Esophagus (tissue), 2 donors: ENCODE measurements at regions not wholly inside any gene's neighbourhood (a gene's known extent, or its start where the extent isn't known, plus 50 kb on each side); places are given as distances from the start of the nearest gene placed in this dataset.

Experiments used
- H3K27ac ChIP-seq, 2 donors: one replicate each; pipeline ENCODE4 v1.5.1; 2013; ENCODE audit warnings: low read depth in 2 of 2, mild to moderate bottlenecking in 2 of 2, inconsistent platforms in 1 of 2, low read length in 1 of 2, moderate library complexity in 1 of 2
- H3K27me3 ChIP-seq, 2 donors: one replicate each; pipeline ENCODE4 v1.6.1; 2013; ENCODE audit warnings: low read length in 2 of 2, control low read depth in 1 of 2, mild to moderate bottlenecking in 1 of 2; ENCODE audit not compliant: insufficient read depth in 2 of 2, control insufficient read depth in 1 of 2
- H3K36me3 ChIP-seq, 2 donors: one replicate each; pipeline ENCODE4 v1.6.1; 2013; ENCODE audit warnings: low read length in 1 of 2; ENCODE audit not compliant: control insufficient read depth in 2 of 2, insufficient read depth in 2 of 2
- H3K4me1 ChIP-seq, 2 donors: one replicate each; pipeline ENCODE4 v1.6.1; 2013; ENCODE audit warnings: low read length in 1 of 2; ENCODE audit not compliant: control insufficient read depth in 2 of 2, insufficient read depth in 2 of 2
- H3K4me3 ChIP-seq, 2 donors: one replicate each; pipeline ENCODE4 v1.5.1; 2013; ENCODE audit warnings: low read length in 2 of 2, mild to moderate bottlenecking in 2 of 2, low read depth in 1 of 2, moderate library complexity in 1 of 2
- H3K9me3 ChIP-seq, 2 donors: one replicate each; pipeline ENCODE4 v1.6.1; 2013; ENCODE audit warnings: mild to moderate bottlenecking in 2 of 2, low read depth in 1 of 2, low read length in 1 of 2, moderate library complexity in 1 of 2; ENCODE audit not compliant: control insufficient read depth in 2 of 2, insufficient read depth in 1 of 2
- WGBS, 2 donors: extraction: QIAGEN DNeasy Blood & Tissue Kit; methylation state at CpG; one replicate each; pipeline ENCODE4 v1.1.7; 2013; 5-methylcytosine and 5-hydroxymethylcytosine counted together
- donor health status: healthy with polysubstance abuse.
- donor health status: Bipolar disorder and iron deficiency.

GRCh38 chr4:152132776-152133175 lies 372.0 kb upstream of the GATB start:
- H3K4me1 ChIP-seq: no peaks in the 10 kb centered on the region
- H3K4me3 ChIP-seq: no peak overlapping the region
- no peaks in the 10 kb centered on the region for H3K9me3 ChIP-seq
- H3K27me3 ChIP-seq: peaks cover 0 to 3% of the 10 kb centered on the region in 2 donors
- H3K27ac ChIP-seq: no peak overlapping the region
- no peaks in the 10 kb centered on the region for H3K36me3 ChIP-seq

DNA sequence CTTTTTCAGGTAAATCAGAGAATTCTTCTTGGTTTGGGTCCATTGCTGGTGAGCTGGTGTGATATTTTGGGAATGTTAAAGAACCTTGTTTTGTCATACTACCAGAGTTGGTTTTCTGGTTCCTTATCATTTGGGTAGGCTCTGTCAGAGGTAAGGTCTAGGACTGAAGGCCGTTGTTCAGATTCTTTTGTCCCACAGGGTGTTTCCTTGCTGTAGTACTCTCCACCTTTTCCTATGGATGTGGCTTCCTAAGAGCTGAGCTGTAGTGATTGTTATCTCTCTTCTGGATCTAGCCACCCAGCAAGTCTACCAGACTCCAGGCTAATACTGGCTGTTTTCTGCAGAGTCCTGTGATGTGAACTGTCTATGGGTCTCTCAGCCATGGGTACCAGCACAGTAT lies 367.5 kb upstream of the GATB start:
- no peak overlapping the region for H3K4me3 ChIP-seq
- H3K27ac ChIP-seq: no peak overlapping the region
- no peaks in the 10 kb centered on the region for H3K9me3 ChIP-seq
- H3K36me3 ChIP-seq: no peaks in the 10 kb centered on the region
- H3K4me1 ChIP-seq: no peaks in the 10 kb centered on the region
- H3K27me3 ChIP-seq: no peaks in the 10 kb centered on the region
- 86 to 91% methylated on average over 1 of the region's 1 CpG for WGBS, 2 donors

DNA sequence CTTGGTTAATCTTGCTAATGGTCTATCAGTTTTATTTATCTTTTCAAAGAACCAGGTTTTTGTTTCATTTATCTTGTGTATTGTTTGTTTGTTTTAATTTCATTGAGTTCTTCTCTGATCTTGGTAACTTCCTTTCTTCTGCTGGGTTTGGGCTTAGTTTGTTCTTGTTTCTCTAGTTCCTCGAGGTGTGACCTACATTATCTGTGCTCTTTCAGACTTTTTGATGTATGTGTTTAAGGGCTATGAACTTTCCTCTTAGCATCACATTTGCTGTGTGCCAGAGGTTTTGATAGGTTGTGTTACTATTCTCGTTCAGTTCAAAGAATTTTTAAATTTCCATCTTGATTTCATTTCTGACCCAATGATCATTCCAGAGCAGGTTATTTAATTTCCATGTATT lies 365.4 kb upstream of the GATB start:
- WGBS, 2 donors: 50 to 55% methylated on average over 2 of the region's 2 CpGs

DNA sequence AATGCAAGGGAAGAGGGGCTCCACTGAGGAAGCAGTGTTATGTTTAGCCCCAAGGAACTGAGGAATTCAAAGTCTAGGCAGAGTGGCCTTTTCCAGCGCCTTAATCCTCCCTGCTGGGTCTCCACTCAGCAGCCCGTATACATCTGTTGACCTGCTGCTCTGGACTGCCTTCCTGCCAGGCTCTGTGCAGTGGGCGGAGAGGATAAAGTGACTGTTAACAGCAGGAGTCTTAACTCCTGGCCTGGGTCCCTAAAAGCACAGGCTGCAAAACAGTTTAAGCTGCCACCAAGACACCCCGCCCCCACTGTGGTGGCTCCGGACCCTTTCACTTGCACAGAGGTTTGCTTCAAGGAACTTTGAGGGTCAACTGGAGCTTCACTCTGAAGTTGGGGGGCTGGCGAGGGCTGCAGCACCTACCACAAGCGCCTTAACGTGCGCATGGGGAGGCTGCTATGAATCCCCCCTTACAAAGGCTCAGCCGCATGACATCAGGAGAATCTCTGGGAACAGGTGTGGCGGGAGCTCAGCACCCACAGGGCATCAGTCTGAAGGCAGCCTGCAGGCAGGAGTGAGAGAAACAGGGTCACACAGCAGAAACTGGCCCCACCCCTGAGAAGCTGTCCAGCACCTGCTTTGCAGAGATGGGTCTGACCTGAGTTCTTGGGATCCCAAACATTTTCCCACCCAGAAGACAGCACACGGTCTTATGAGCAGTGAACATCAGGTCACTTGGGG lies 358.2 kb upstream of the GATB start:
- no peak overlapping the region for H3K4me3 ChIP-seq
- no peaks in the 10 kb centered on the region for H3K27me3 ChIP-seq
- H3K36me3 ChIP-seq: no peaks in the 10 kb centered on the region
- H3K27ac ChIP-seq: no peak overlapping the region
- WGBS, 2 donors: 81 to 82% methylated on average over 12 of the region's 12 CpGs
- no peaks in the 10 kb centered on the region for H3K9me3 ChIP-seq
- H3K4me1 ChIP-seq: no peaks in the 10 kb centered on the region

More for the DNA sequence above, 365.4 kb upstream of the GATB start:
- no peaks in the 10 kb centered on the region for H3K9me3 ChIP-seq
- H3K36me3 ChIP-seq: no peaks in the 10 kb centered on the region
- H3K27me3 ChIP-seq: no peaks in the 10 kb centered on the region
- no peak overlapping the region for H3K27ac ChIP-seq
- H3K4me3 ChIP-seq: no peak overlapping the region
- no peaks in the 10 kb centered on the region for H3K4me1 ChIP-seq

DNA sequence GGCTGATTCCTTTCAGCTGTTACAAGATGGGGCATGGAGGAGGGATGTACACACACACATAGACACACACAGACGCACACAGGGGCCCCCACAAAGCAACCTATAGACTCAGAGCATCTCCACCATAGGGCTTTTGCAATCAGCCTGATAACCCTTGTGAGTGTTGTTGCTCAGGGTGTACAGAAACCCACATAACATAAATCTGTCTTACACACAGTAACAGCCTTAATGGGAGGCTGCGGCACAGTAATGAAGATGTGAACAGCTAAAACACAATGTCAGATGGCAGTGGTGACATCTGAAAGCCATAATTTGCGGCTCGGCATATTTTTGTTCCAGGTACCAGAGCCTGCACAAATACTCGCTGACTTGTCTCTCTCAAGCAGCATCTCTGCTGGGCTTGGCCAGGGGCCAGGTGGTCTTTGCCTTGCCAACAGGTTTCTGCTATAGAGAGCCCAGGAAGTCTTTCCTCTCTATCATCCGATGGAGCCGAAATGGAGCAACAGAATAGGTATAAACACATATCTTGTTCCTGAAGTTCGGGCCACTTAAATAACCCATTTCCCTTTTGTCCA lies 357.2 kb upstream of the GATB start:
- no peak overlapping the region for H3K4me3 ChIP-seq
- 89% methylated on average over 8 of the region's 8 CpGs for WGBS, 2 donors
- H3K4me1 ChIP-seq: no peaks in the 10 kb centered on the region
- H3K36me3 ChIP-seq: no peaks in the 10 kb centered on the region
- no peak overlapping the region for H3K27ac ChIP-seq
- H3K9me3 ChIP-seq: no peaks in the 10 kb centered on the region
- H3K27me3 ChIP-seq: no peaks in the 10 kb centered on the region

DNA sequence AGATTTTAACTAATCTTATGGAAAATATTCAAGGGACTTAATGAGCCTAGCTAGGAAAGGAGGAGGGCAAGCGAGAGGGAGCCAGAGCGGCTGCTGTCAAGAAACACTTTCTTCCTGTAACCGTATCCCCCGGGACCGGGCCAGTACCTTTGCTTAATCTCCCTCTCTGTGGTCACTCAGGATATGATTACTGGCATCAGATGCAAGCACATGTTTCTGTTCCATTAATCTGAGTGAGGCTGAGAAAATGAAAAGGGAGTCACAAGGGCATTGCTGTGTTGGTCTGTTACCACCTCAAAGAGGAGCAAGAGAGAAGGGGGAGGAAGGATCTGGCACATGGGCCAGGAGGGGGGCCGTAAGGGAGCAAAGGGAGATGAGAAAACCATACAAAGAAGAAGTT lies 356.7 kb upstream of the GATB start:
- Histone ChIP-seq H3K27ac (no peak overlapping the region), H3K36me3 (no peaks in the 10 kb centered on the region), H3K4me3 (no peak overlapping the region), H3K9me3 (no peaks in the 10 kb centered on the region), H3K27me3 (no peaks in the 10 kb centered on the region), H3K4me1 (no peaks in the 10 kb centered on the region)
- WGBS, 2 donors: 76 to 85% methylated on average over 6 of the region's 6 CpGs

DNA sequence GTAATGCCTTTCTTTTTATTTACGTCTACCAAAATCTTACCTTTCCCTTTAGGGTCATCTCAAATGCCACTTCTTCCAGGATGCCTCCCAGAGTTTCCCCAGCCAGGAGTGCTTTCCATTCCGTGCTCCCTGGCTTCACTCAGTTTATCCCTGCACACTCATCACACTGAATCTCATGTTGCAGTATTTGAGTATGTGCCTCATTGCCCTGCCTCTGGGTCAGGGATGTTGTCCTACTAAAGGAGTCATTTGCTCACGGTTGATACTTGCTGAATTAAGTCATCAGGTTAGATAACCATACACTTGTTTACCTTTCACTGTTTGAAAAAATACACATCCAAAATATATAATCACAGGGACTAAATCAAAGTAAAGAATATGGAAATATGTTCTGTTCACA lies 356.2 kb upstream of the GATB start:
- Histone ChIP-seq H3K27ac (no peak overlapping the region), H3K27me3 (no peaks in the 10 kb centered on the region), H3K4me3 (no peak overlapping the region), H3K36me3 (no peaks in the 10 kb centered on the region), H3K9me3 (no peaks in the 10 kb centered on the region), H3K4me1 (no peaks in the 10 kb centered on the region)
- WGBS, 2 donors: 84 to 91% methylated on average over 3 of the region's 3 CpGs

GRCh38 chr4:152115794-152116193 lies 355.0 kb upstream of the GATB start:
- 55 to 56% methylated on average over 8 of the region's 8 CpGs for WGBS, 2 donors
- no peak overlapping the region for H3K4me3 ChIP-seq

GRCh38 chr4:152115118-152115517 lies 354.3 kb upstream of the GATB start:
- Histone ChIP-seq H3K4me1 (no peaks in the 10 kb centered on the region), H3K27me3 (no peaks in the 10 kb centered on the region), H3K9me3 (no peaks in the 10 kb centered on the region), H3K4me3 (no peak overlapping the region), H3K36me3 (no peaks in the 10 kb centered on the region), H3K27ac (no peak overlapping the region)
- 80 to 84% methylated on average over 3 of the region's 3 CpGs for WGBS, 2 donors

More at GRCh38 chr4:152115794-152116193, 355.0 kb upstream of the GATB start:
- no peaks in the 10 kb centered on the region for H3K27me3 ChIP-seq
- no peaks in the 10 kb centered on the region for H3K4me1 ChIP-seq
- H3K36me3 ChIP-seq: no peaks in the 10 kb centered on the region
- no peak overlapping the region for H3K27ac ChIP-seq
- no peaks in the 10 kb centered on the region for H3K9me3 ChIP-seq

GRCh38 chr4:152114562-152114961 lies 353.8 kb upstream of the GATB start:
- Histone ChIP-seq H3K4me1 (no peaks in the 10 kb centered on the region), H3K27me3 (no peaks in the 10 kb centered on the region), H3K36me3 (no peaks in the 10 kb centered on the region), H3K27ac (no peak overlapping the region), H3K4me3 (no peak overlapping the region), H3K9me3 (no peaks in the 10 kb centered on the region)
- WGBS, 2 donors: 53 to 60% methylated on average over 3 of the region's 3 CpGs
